ENCODE measurements at regions not wholly inside any gene's neighbourhood (a gene's known extent, or its start where the extent isn't known, plus 50 kb on each side); places are given as distances from the start of the nearest gene placed in this dataset.

- intact Hi-C loops (cut with DNase I; ENCODE audit: low total_unique reads): no loop called here
- DNase-seq: no peak
- TF ChIP-seq CTCF (IDR thresholded peaks at IDR 0.05): no peak
- TF ChIP-seq POLR2A (IDR thresholded peaks at IDR 0.05): no peak
- Histone ChIP-seq H3K27ac (no peak overlapping the region), H3K4me1 (no peaks in the 10 kb centered on the region), H3K4me3 (no peak overlapping the region), H3K9me3 (no peaks in the 10 kb centered on the region), H3K27me3 (no peaks in the 10 kb centered on the region), H3K36me3 (ENCODE audit: low read depth, missing control alignments) (no peaks in the 10 kb centered on the region)
- WGBS, 2 donors: 62 to 83% methylated on average over 4 of the region's 4 CpGs
These were observed 1024.2 kb downstream of the GRM8 start for GRCh38 chr7:126228356-126229061.

GRCh38 chr7:126227643-126228042 is 1025.1 kb downstream of the GRM8 start:
- H3K36me3 ChIP-seq (ENCODE audit: low read depth, missing control alignments): no peaks in the 10 kb centered on the region
- no peaks in the 10 kb centered on the region for H3K9me3 ChIP-seq
- H3K4me3 ChIP-seq: no peak overlapping the region
- no peak overlapping the region for H3K27ac ChIP-seq
- WGBS, 2 donors: 75 to 80% methylated on average over 1 of the region's 1 CpG
- no peaks in the 10 kb centered on the region for H3K27me3 ChIP-seq
- TF ChIP-seq CTCF (IDR thresholded peaks at IDR 0.05) (no peak), POLR2A (IDR thresholded peaks at IDR 0.05) (no peak)
- intact Hi-C loops (cut with DNase I; ENCODE audit: low total_unique reads): no loop called here
- no peak for DNase-seq
- no peaks in the 10 kb centered on the region for H3K4me1 ChIP-seq

- H3K36me3 ChIP-seq (ENCODE audit: low read depth, missing control alignments): no peaks in the 10 kb centered on the region
- DNase-seq: no peak
- no peaks in the 10 kb centered on the region for H3K4me1 ChIP-seq
- intact Hi-C loops (cut with DNase I; ENCODE audit: low total_unique reads): no loop called here
- no peaks in the 10 kb centered on the region for H3K27me3 ChIP-seq
- H3K9me3 ChIP-seq: no peaks in the 10 kb centered on the region
- TF ChIP-seq CTCF (IDR thresholded peaks at IDR 0.05) (no peak), POLR2A (IDR thresholded peaks at IDR 0.05) (no peak)
- H3K4me3 ChIP-seq: no peak overlapping the region
- no peak overlapping the region for H3K27ac ChIP-seq
These were observed 1025.7 kb downstream of the GRM8 start for GRCh38 chr7:126227055-126227454.

- DNase-seq: no peak
- Histone ChIP-seq H3K4me3 (no peak overlapping the region), H3K27me3 (no peaks in the 10 kb centered on the region), H3K4me1 (no peaks in the 10 kb centered on the region), H3K9me3 (no peaks in the 10 kb centered on the region), H3K27ac (no peak overlapping the region), H3K36me3 (ENCODE audit: low read depth, missing control alignments) (no peaks in the 10 kb centered on the region)
- WGBS, 2 donors: 91 to 100% methylated on average over 3 of the region's 3 CpGs
- intact Hi-C loops (cut with DNase I; ENCODE audit: low total_unique reads): no loop called here
- no peak for TF ChIP-seq CTCF (IDR thresholded peaks at IDR 0.05)
- no peak for TF ChIP-seq POLR2A (IDR thresholded peaks at IDR 0.05)
These were observed 1029.0 kb downstream of the GRM8 start for GRCh38 chr7:126223729-126224128.

- Histone ChIP-seq H3K27ac (no peak overlapping the region), H3K4me3 (no peak overlapping the region), H3K36me3 (ENCODE audit: low read depth, missing control alignments) (no peaks in the 10 kb centered on the region), H3K27me3 (no peaks in the 10 kb centered on the region), H3K4me1 (no peaks in the 10 kb centered on the region), H3K9me3 (no peaks in the 10 kb centered on the region)
- 76 to 85% methylated on average over 3 of the region's 3 CpGs for WGBS, 2 donors
- TF ChIP-seq CTCF (IDR thresholded peaks at IDR 0.05) (no peak), POLR2A (IDR thresholded peaks at IDR 0.05) (no peak)
- intact Hi-C loops (cut with DNase I; ENCODE audit: low total_unique reads): no loop called here
- no peak for DNase-seq
These were observed 1030.0 kb downstream of the GRM8 start for GRCh38 chr7:126222782-126223181.

Data from testis (tissue), 2 donors.